GM23338 (cell line): ENCODE measurements at regions not wholly inside any gene's neighbourhood (a gene's known extent, or its start where the extent isn't known, plus 50 kb on each side); places are given as distances from the start of the nearest gene placed in this dataset.

Experiments used
- ATAC-seq: fragments of 200-7000 bp; cut with Tn5 transposase; 3 replicates; pipeline ENCODE4 v1.9.1; 2020
- DNase-seq: peaks from one replicate; pipeline ENCODE4 v3.0.0-alpha.2; 2015; ENCODE audit warnings: low spot score
- H2AFZ ChIP-seq: fragments of 200-600 bp; sonication (generic); 2 replicates; pipeline ENCODE4 v1.8.0; 2016; ENCODE audit warnings: antibody characterized with exemption, mild to moderate bottlenecking, moderate library complexity
- H3F3A ChIP-seq: fragments of 200-600 bp; sonication (generic); replicated peaks from 2 replicates; pipeline ENCODE4 v1.8.0; 2017; ENCODE audit warnings: antibody characterized with exemption, mixed run types, low read depth
- H3K27ac ChIP-seq: fragments of 200-600 bp; sonication (generic); 2 replicates; pipeline ENCODE4 v1.6.1; 2016; ENCODE audit warnings: low read depth
- H3K27me3 ChIP-seq: fragments of 200-600 bp; sonication (generic); 2 replicates; pipeline ENCODE4 v1.8.0; 2016; ENCODE audit warnings: mild to moderate bottlenecking, mixed run types, moderate library complexity; ENCODE audit not compliant: insufficient read depth
- H3K36me3 ChIP-seq: fragments of 200-600 bp; sonication (generic); 2 replicates; pipeline ENCODE4 v1.8.0; 2016; ENCODE audit warnings: mild to moderate bottlenecking; ENCODE audit not compliant: insufficient read depth
- H3K4me1 ChIP-seq: fragments of 200-600 bp; sonication (generic); 2 replicates; pipeline ENCODE4 v1.8.0; 2016; ENCODE audit warnings: mild to moderate bottlenecking, moderate library complexity; ENCODE audit not compliant: insufficient read depth
- H3K4me2 ChIP-seq: fragments of 200-600 bp; sonication (generic); 2 replicates; pipeline ENCODE4 v1.7.1; 2017; ENCODE audit warnings: mixed run types
- H3K4me3 ChIP-seq: fragments of 200-600 bp; sonication (generic); 2 replicates; pipeline ENCODE4 v1.6.1; 2016; ENCODE audit warnings: mixed run types
- H3K79me2 ChIP-seq: fragments of 200-600 bp; sonication (generic); replicated peaks from 2 replicates; pipeline ENCODE4 v1.8.0; 2017; ENCODE audit warnings: mild to moderate bottlenecking; ENCODE audit not compliant: insufficient read depth
- H3K9me2 ChIP-seq: fragments of 200-600 bp; sonication (generic); 2 replicates; pipeline ENCODE4 v1.8.0; 2017; ENCODE audit not compliant: insufficient read depth
- H4K20me1 ChIP-seq: fragments of 200-600 bp; sonication (generic); replicated peaks from 2 replicates; pipeline ENCODE4 v1.8.0; 2017; ENCODE audit warnings: mild to moderate bottlenecking; ENCODE audit not compliant: insufficient read depth
- H3K27ac Mint-ChIP-seq: 2 replicates; pipeline ENCODE4 v1.8.0; 2020; ENCODE audit warnings: inconsistent platforms, mild to moderate bottlenecking, moderate library complexity, mixed read lengths
- H3K27me3 Mint-ChIP-seq: 3 replicates; pipeline ENCODE4 v1.8.0; 2022; ENCODE audit warnings: low read depth, mild to moderate bottlenecking, moderate library complexity, mixed read lengths, inconsistent platforms; ENCODE audit not compliant: insufficient read depth, poor library complexity
- H3K36me3 Mint-ChIP-seq: 3 replicates; pipeline ENCODE4 v1.8.0; 2021; ENCODE audit warnings: low read depth, mild to moderate bottlenecking, inconsistent platforms, moderate library complexity, mixed read lengths
- H3K4me1 Mint-ChIP-seq: 3 replicates; pipeline ENCODE4 v1.8.0; 2020; ENCODE audit warnings: mild to moderate bottlenecking, inconsistent platforms, mixed read lengths
- H3K4me3 Mint-ChIP-seq: 3 replicates; pipeline ENCODE4 v1.8.0; 2021; ENCODE audit warnings: moderate library complexity, mild to moderate bottlenecking, inconsistent platforms, mixed read lengths
- H3K9me3 Mint-ChIP-seq: 3 replicates; pipeline ENCODE4 v1.8.0; 2020; ENCODE audit warnings: moderate library complexity, mild to moderate bottlenecking, inconsistent platforms, mixed read lengths
- CTCF ChIP-seq, 2 experiments: fragments of 200-600 bp in 1 of 2; sonication (generic) in 1 of 2; conservative IDR thresholded peaks; 2 replicates each; pipeline versions ENCODE4 v1.5.1 to v1.6.1; 2016 to 2017; ENCODE audit warnings: antibody characterized with exemption in 2 of 2, low read depth in 2 of 2, mild to moderate bottlenecking in 2 of 2, moderate library complexity in 1 of 2
- ETS1 ChIP-seq: IDR thresholded peaks from 2 replicates; pipeline ENCODE4 v1.6.1; 2016; ENCODE audit warnings: antibody characterized with exemption
- EZH2 ChIP-seq: fragments of 200-600 bp; sonication (generic); IDR thresholded peaks from one replicate; pipeline ENCODE4 v1.8.0; 2017; ENCODE audit warnings: antibody characterized with exemption, mild to moderate bottlenecking, low read depth; ENCODE audit not compliant: unreplicated experiment
- EZH2phosphoT487 ChIP-seq: fragments of 200-600 bp; sonication (generic); IDR thresholded peaks from one replicate; pipeline ENCODE4 v1.8.1; 2018; ENCODE audit warnings: antibody characterized with exemption; ENCODE audit not compliant: unreplicated experiment
- JUNB ChIP-seq: IDR thresholded peaks from one replicate; pipeline ENCODE4 v1.6.1; 2016; ENCODE audit warnings: antibody characterized with exemption; ENCODE audit not compliant: unreplicated experiment
- POLR2AphosphoS5 ChIP-seq: IDR thresholded peaks from 2 replicates; pipeline ENCODE4 v1.6.1; 2016; ENCODE audit warnings: antibody characterized with exemption, low read depth
- REST ChIP-seq: IDR thresholded peaks from one replicate; pipeline ENCODE4 v1.6.1; 2018; ENCODE audit warnings: antibody characterized with exemption; ENCODE audit not compliant: unreplicated experiment
- STAT1 ChIP-seq: IDR thresholded peaks from one replicate; pipeline ENCODE4 v1.6.1; 2016; ENCODE audit warnings: antibody characterized with exemption; ENCODE audit not compliant: unreplicated experiment
- ZNF331 ChIP-seq: fragments of 250-450 bp; sonication (Bioruptor Pico); IDR thresholded peaks from 2 replicates; pipeline ENCODE4 v1.5.0; 2020; ENCODE audit warnings: low read depth, mild to moderate bottlenecking, moderate library complexity
- ZNF462 ChIP-seq: fragments of 250-450 bp; sonication (Bioruptor Pico); IDR thresholded peaks from 2 replicates; pipeline ENCODE4 v1.5.0; 2020; ENCODE audit warnings: mild to moderate bottlenecking, moderate library complexity

GRCh38 chr21:35562876-35563275 lies 497.4 kb downstream of the SETD4 start (continued):
- no peak for TF ChIP-seq ZNF462 (CRISPR knock-in tag)
- no peak for TF ChIP-seq EZH2
- no peak for TF ChIP-seq STAT1
- no peak for TF ChIP-seq POLR2AphosphoS5
- TF ChIP-seq EZH2phosphoT487 = no peak
- no peak for TF ChIP-seq CTCF (conservative IDR thresholded peaks at IDR 0.05; ENCODE audit: low read depth in 2 of 2)

- no peak overlapping the region for H3K4me2 ChIP-seq
- no peaks in the 10 kb centered on the region; the same call in 2 of the 3 replicates for H3K9me3 Mint-ChIP-seq
- H3K79me2 ChIP-seq = no peaks in the 10 kb centered on the region
- no peak for DNase-seq
- no peak overlapping the region for H2AFZ ChIP-seq
- no peak overlapping the region for H3K27ac ChIP-seq
- no peaks in the 10 kb centered on the region for H3K27me3 ChIP-seq
- 0 out of 2 replicates have a peak, but pooled peaks cover 16% of the 10 kb centered on the region for H3K4me1 ChIP-seq
- H3K4me3 ChIP-seq = no peak overlapping the region
- H3K36me3 ChIP-seq = no peaks in the 10 kb centered on the region
- peaks cover 12% of the 10 kb centered on the region; the same call in 1 of the 2 replicates for H3K9me2 ChIP-seq
- no peak overlapping the region for H3K4me3 Mint-ChIP-seq
- H3K4me1 Mint-ChIP-seq = peaks cover 8% of the 10 kb centered on the region
- H4K20me1 ChIP-seq = no peaks in the 10 kb centered on the region
- peaks cover 2% of the 10 kb centered on the region for H3K27me3 Mint-ChIP-seq
- no peak overlapping the region for H3K27ac Mint-ChIP-seq
- no peaks in the 10 kb centered on the region; the same call in 2 of the 3 replicates for H3K36me3 Mint-ChIP-seq
- H3F3A ChIP-seq = no peaks in the 10 kb centered on the region
- ATAC-seq = no peak
- no peak for TF ChIP-seq CTCF (conservative IDR thresholded peaks at IDR 0.05; ENCODE audit: low read depth in 2 of 2)
- TF ChIP-seq POLR2AphosphoS5 = no peak
- no peak for TF ChIP-seq EZH2
- no peak for TF ChIP-seq JUNB
- TF ChIP-seq ZNF331 (CRISPR knock-in tag) = no peak
- TF ChIP-seq REST = no peak
- no peak for TF ChIP-seq ETS1
Observed at GRCh38 chr21:35561116-35561515, 499.2 kb downstream of the SETD4 start.
